Neural progenitor cell (in vitro differentiated cells): ENCODE measurements at regions not wholly inside any gene's neighbourhood (a gene's known extent, or its start where the extent isn't known, plus 50 kb on each side); places are given as distances from the start of the nearest gene placed in this dataset.

Experiments used
- DNase-seq: peaks from one replicate; pipeline ENCODE4 v3.0.0-alpha.2; 2016; ENCODE audit warnings: low spot score
- H2AFZ ChIP-seq: fragments of 200-600 bp; sonication (generic); replicated peaks from 2 replicates; pipeline ENCODE4 v1.6.1; 2016; ENCODE audit warnings: antibody characterized with exemption
- H3F3A ChIP-seq: fragments of 200-600 bp; sonication (generic); 2 replicates; pipeline ENCODE4 v1.6.1; 2016; ENCODE audit warnings: antibody characterized with exemption, low read depth
- H3K27ac ChIP-seq: fragments of 200-600 bp; sonication (generic); 2 replicates; pipeline ENCODE4 v1.5.1; 2016; ENCODE audit warnings: mild to moderate bottlenecking
- H3K27me3 ChIP-seq: fragments of 200-600 bp; sonication (generic); 2 replicates; pipeline ENCODE4 v1.6.1; 2016; ENCODE audit warnings: mild to moderate bottlenecking, moderate library complexity
- H3K36me3 ChIP-seq: fragments of 200-600 bp; sonication (generic); 2 replicates; pipeline ENCODE4 v1.5.1; 2016
- H3K4me1 ChIP-seq: fragments of 200-600 bp; sonication (generic); 2 replicates; pipeline ENCODE4 v1.6.1; 2016; ENCODE audit warnings: mixed run types
- H3K4me2 ChIP-seq: fragments of 200-600 bp; sonication (generic); 2 replicates; pipeline ENCODE4 v1.6.1; 2016
- H3K4me3 ChIP-seq: fragments of 200-600 bp; sonication (generic); 2 replicates; pipeline ENCODE4 v1.5.1; 2016
- H3K79me2 ChIP-seq: fragments of 200-600 bp; sonication (generic); 2 replicates; pipeline ENCODE4 v1.6.1; 2016; ENCODE audit warnings: low read depth
- H3K9ac ChIP-seq: fragments of 200-600 bp; sonication (generic); 2 replicates; pipeline ENCODE4 v1.6.1; 2016
- H3K9me3 ChIP-seq: fragments of 200-600 bp; sonication (generic); 2 replicates; pipeline ENCODE4 v1.5.1; 2016; ENCODE audit warnings: low read depth
- H4K20me1 ChIP-seq: fragments of 200-600 bp; sonication (generic); 2 replicates; pipeline ENCODE4 v1.6.1; 2016; ENCODE audit warnings: low read depth
- H3K27ac Mint-ChIP-seq: 3 replicates; pipeline ENCODE4 v1.8.0; 2021; ENCODE audit warnings: mixed read lengths
- H3K27me3 Mint-ChIP-seq: 2 replicates; pipeline ENCODE4 v1.8.0; 2022; ENCODE audit warnings: low read depth, mild to moderate bottlenecking, inconsistent platforms, moderate library complexity, mixed read lengths; ENCODE audit not compliant: insufficient read depth
- H3K36me3 Mint-ChIP-seq: 3 replicates; pipeline ENCODE4 v1.8.0; 2021; ENCODE audit warnings: mixed read lengths
- H3K4me1 Mint-ChIP-seq: 3 replicates; pipeline ENCODE4 v1.8.0; 2021; ENCODE audit warnings: mixed read lengths
- H3K4me3 Mint-ChIP-seq: 3 replicates; pipeline ENCODE4 v1.8.0; 2021; ENCODE audit warnings: mild to moderate bottlenecking, moderate library complexity, mixed read lengths
- H3K9me3 Mint-ChIP-seq: 3 replicates; pipeline ENCODE4 v1.8.0; 2020; ENCODE audit warnings: mixed read lengths
- EZH2 ChIP-seq: fragments of 200-600 bp; sonication (generic); IDR thresholded peaks from 2 replicates; pipeline ENCODE4 v1.6.1; 2017; ENCODE audit warnings: antibody characterized with exemption, mild to moderate bottlenecking, moderate library complexity
- EZH2phosphoT487 ChIP-seq: fragments of 200-600 bp; sonication (generic); IDR thresholded peaks from 2 replicates; pipeline ENCODE4 v1.6.1; 2017; ENCODE audit warnings: antibody characterized with exemption
- TF ChIP-seq, protein P1 (sequence below): fragments of 200-600 bp; sonication (generic); IDR thresholded peaks from 2 replicates; pipeline ENCODE4 v1.5.1; 2017; ENCODE audit warnings: antibody characterized with exemption, mild to moderate bottlenecking

DNA sequence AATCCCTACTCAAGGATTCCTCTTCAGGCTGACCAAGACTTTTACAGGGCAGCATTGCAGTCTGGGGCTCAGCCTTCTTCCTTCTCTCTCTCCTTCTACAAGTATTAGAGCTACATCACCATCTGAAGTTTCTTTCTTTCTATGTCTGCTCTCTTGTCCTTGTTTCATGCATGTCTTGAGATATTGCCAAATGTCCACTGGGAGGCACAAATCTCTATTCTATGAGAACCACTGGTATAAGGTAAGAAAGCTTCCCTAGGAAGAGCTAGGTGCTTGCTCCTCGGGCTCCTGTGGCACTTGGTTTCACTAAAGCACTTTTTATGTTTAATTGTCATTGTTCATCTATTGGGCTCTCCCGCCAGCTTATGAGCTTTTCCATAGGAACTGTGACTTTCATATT lies 289.2 kb upstream of the PCSK5 start:
- Mint-ChIP-seq H3K4me1 (peaks cover 9% of the 10 kb centered on the region), H3K36me3 (no peaks in the 10 kb centered on the region), H3K27me3 (no peaks in the 10 kb centered on the region), H3K9me3 (no peaks in the 10 kb centered on the region), H3K27ac (no peak overlapping the region), H3K4me3 (no peak overlapping the region)
- no peaks in the 10 kb centered on the region for H3K27me3 ChIP-seq
- H3F3A ChIP-seq: no peaks in the 10 kb centered on the region
- H3K27ac ChIP-seq: no peak overlapping the region
- H3K4me2 ChIP-seq: no peak overlapping the region
- no peaks in the 10 kb centered on the region for H3K9me3 ChIP-seq
- no peak overlapping the region for H3K9ac ChIP-seq
- TF ChIP-seq EZH2 (no peak), EZH2phosphoT487 (no peak)
- TF ChIP-seq, protein P1, sequence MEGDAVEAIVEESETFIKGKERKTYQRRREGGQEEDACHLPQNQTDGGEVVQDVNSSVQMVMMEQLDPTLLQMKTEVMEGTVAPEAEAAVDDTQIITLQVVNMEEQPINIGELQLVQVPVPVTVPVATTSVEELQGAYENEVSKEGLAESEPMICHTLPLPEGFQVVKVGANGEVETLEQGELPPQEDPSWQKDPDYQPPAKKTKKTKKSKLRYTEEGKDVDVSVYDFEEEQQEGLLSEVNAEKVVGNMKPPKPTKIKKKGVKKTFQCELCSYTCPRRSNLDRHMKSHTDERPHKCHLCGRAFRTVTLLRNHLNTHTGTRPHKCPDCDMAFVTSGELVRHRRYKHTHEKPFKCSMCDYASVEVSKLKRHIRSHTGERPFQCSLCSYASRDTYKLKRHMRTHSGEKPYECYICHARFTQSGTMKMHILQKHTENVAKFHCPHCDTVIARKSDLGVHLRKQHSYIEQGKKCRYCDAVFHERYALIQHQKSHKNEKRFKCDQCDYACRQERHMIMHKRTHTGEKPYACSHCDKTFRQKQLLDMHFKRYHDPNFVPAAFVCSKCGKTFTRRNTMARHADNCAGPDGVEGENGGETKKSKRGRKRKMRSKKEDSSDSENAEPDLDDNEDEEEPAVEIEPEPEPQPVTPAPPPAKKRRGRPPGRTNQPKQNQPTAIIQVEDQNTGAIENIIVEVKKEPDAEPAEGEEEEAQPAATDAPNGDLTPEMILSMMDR: peak; percentile 15
- H3K4me3 ChIP-seq: no peak overlapping the region
- H4K20me1 ChIP-seq: no peaks in the 10 kb centered on the region
- H3K79me2 ChIP-seq: no peaks in the 10 kb centered on the region
- H3K36me3 ChIP-seq: no peaks in the 10 kb centered on the region
- H3K4me1 ChIP-seq: no peaks in the 10 kb centered on the region
- H2AFZ ChIP-seq: no peak overlapping the region
- DNase-seq: peak; percentile 5

DNA sequence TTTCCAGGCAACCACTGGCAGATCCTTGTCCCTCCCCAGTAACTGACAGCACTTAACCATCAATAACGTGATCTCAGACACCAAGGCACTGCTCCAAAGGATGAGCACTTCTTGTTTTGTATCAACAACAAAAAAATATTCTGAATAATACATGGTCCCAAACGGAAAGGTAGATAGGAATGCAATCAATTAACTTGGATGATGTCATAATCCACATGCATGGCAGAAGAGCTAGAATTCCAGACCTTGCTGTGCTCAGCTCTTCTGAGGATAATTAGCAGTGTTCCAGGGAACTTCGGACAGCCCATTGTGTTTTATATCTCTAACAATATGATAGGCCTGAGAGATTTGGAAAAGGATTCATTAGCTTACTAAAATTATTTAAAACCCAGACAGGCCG lies 288.4 kb upstream of the PCSK5 start:
- Histone ChIP-seq H3K79me2 (no peaks in the 10 kb centered on the region), H3K4me3 (no peak overlapping the region), H3K36me3 (no peaks in the 10 kb centered on the region), H3K27ac (no peak overlapping the region), H3F3A (no peaks in the 10 kb centered on the region), H3K9ac (no peak overlapping the region), H4K20me1 (no peaks in the 10 kb centered on the region), H3K4me2 (no peak overlapping the region), H2AFZ (no peak overlapping the region), H3K27me3 (no peaks in the 10 kb centered on the region), H3K4me1 (no peaks in the 10 kb centered on the region), H3K9me3 (no peaks in the 10 kb centered on the region)
- no peaks in the 10 kb centered on the region for H3K27me3 Mint-ChIP-seq
- no peaks in the 10 kb centered on the region for H3K36me3 Mint-ChIP-seq
- H3K4me3 Mint-ChIP-seq: no peak overlapping the region
- H3K4me1 Mint-ChIP-seq: peaks cover 9% of the 10 kb centered on the region
- no peak overlapping the region for H3K27ac Mint-ChIP-seq
- no peak for DNase-seq
- TF ChIP-seq, protein P1: no peak
- TF ChIP-seq EZH2phosphoT487: no peak
- TF ChIP-seq EZH2: no peak
- H3K9me3 Mint-ChIP-seq: no peaks in the 10 kb centered on the region

DNA sequence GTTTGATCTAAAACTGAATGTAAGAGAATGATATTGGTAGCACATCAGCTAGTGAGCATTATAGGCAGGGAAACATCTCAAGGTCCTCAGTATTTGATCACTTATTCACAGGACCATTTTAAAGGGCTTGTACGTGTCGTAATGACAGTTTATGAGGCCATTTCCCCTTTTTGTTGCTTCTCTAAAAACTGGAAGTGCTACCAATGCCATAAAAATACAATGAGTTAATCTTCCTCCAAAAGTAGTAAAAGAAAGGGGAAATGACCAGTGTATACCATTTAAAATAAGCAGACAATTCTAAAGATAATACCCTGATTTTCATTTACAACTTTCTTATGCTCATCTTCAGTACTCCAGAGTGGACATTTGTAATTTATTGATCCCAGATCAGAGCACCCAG lies 285.8 kb upstream of the PCSK5 start:
- H3K27me3 ChIP-seq: no peaks in the 10 kb centered on the region
- no peaks in the 10 kb centered on the region for H3K36me3 Mint-ChIP-seq
- no peak overlapping the region for H3K27ac Mint-ChIP-seq
- no peaks in the 10 kb centered on the region for H3K27me3 Mint-ChIP-seq
- no peaks in the 10 kb centered on the region for H4K20me1 ChIP-seq
- H3K9me3 ChIP-seq: no peaks in the 10 kb centered on the region
- no peak overlapping the region for H3K4me3 ChIP-seq
- H3K4me1 ChIP-seq: no peaks in the 10 kb centered on the region
- H3K79me2 ChIP-seq: no peaks in the 10 kb centered on the region
- no peak overlapping the region for H3K4me3 Mint-ChIP-seq
- TF ChIP-seq EZH2phosphoT487 (no peak), EZH2 (no peak)
- TF ChIP-seq, protein P1: no peak
- H3K4me2 ChIP-seq: no peak overlapping the region
- no peak overlapping the region for H2AFZ ChIP-seq
- no peaks in the 10 kb centered on the region for H3K9me3 Mint-ChIP-seq
- no peak overlapping the region for H3K27ac ChIP-seq
- H3K36me3 ChIP-seq: no peaks in the 10 kb centered on the region
- H3K4me1 Mint-ChIP-seq: peaks cover 8% of the 10 kb centered on the region
- no peaks in the 10 kb centered on the region for H3F3A ChIP-seq
- no peak overlapping the region for H3K9ac ChIP-seq
- DNase-seq: no peak

DNA sequence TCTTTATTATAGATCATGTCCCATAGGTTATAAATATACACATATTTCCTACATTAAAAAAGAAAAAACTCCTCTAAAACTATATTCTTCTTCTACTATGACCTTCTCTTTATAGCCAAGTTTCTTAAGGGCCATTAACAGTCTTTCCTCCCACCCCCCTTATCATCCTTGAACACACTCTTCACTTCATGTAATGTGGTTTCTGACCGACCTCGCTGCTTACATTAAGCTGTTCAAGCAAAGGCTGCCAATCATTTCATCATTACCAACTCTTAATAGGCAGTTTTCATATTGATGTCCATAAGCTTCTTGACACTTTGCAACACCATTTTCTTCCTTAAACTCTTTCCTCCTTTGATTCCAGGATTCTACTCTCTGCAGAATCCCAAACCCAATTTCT lies 283.0 kb upstream of the PCSK5 start:
- Histone ChIP-seq H3K9me3 (no peaks in the 10 kb centered on the region), H3K27me3 (no peaks in the 10 kb centered on the region), H3K9ac (no peak overlapping the region), H3K4me2 (no peak overlapping the region), H3K4me3 (no peak overlapping the region), H3K79me2 (no peaks in the 10 kb centered on the region), H3K4me1 (peaks cover 7% of the 10 kb centered on the region), H3F3A (no peaks in the 10 kb centered on the region), H3K27ac (no peak overlapping the region), H3K36me3 (no peaks in the 10 kb centered on the region), H2AFZ (no peak overlapping the region), H4K20me1 (no peaks in the 10 kb centered on the region)
- no peak overlapping the region for H3K4me3 Mint-ChIP-seq
- DNase-seq: no peak
- H3K4me1 Mint-ChIP-seq: peaks cover 7% of the 10 kb centered on the region
- H3K9me3 Mint-ChIP-seq: peaks cover 4% of the 10 kb centered on the region
- H3K36me3 Mint-ChIP-seq: no peaks in the 10 kb centered on the region
- no peaks in the 10 kb centered on the region for H3K27me3 Mint-ChIP-seq
- TF ChIP-seq, protein P1: no peak
- TF ChIP-seq EZH2: no peak
- no peak for TF ChIP-seq EZH2phosphoT487
- H3K27ac Mint-ChIP-seq: no peak overlapping the region
